ENCODE measurements at regions not wholly inside any gene's neighbourhood (a gene's known extent, or its start where the extent isn't known, plus 50 kb on each side); places are given as distances from the start of the nearest gene placed in this dataset.
"Not testable (repeated sequence)": the region's sequence is repeated elsewhere in the genome, so short reads cannot be mapped to it uniquely, and the experiment has no call there.

DNA sequence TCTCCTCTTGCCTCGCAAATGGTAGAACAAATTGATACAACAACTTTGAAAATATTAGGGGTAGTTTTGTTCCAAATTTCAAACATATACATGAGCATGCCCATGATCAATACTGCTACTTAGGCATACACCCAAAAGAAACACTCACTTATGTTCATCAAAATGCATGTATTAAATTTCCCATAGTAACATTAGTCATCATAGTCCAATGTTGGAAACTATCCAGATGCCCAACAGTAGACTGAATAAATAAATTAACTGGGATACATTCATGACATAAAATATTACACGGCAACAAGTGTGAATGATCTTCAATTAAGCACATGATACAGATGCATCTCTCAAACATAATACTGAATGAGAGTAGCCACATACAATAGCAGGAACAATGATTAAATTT is 391.6 kb downstream of the CDH11 start:
- DNase-seq, result no peak

- DNase-seq, result no peak
These were observed 397.5 kb downstream of the CDH11 start for GRCh38 chr16:64724339-64724738.

- no peak for DNase-seq
These were observed 403.4 kb downstream of the CDH11 start for GRCh38 chr16:64718486-64718885.

- no peak for DNase-seq
These were observed 404.0 kb downstream of the CDH11 start for GRCh38 chr16:64717871-64718270.

DNA sequence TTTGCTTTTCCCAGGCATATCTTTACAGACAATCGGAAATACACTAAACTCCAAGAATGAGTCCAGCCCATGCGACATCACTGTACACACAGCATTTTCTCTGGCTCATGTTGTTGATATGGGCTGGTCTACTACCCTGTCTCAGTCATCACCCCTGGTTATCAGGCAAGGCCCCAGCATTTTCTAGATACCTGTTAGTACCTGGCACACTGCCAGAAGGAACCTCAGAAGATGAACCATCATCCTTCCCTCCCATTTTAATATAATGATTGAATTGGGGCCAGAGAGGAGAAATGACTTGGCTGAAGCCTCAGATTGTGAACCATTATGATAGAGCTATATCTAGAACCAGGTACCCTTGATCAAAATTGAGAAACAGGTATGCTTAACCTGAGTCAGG is 406.2 kb downstream of the CDH11 start:
- no peak for DNase-seq

GRCh38 chr16:64712026-64712425 is 409.8 kb downstream of the CDH11 start:
- peak; percentile 21 to 63 (median 54) for DNase-seq

GRCh38 chr16:64711596-64711995 is 410.3 kb downstream of the CDH11 start:
- no peak for DNase-seq

DNA sequence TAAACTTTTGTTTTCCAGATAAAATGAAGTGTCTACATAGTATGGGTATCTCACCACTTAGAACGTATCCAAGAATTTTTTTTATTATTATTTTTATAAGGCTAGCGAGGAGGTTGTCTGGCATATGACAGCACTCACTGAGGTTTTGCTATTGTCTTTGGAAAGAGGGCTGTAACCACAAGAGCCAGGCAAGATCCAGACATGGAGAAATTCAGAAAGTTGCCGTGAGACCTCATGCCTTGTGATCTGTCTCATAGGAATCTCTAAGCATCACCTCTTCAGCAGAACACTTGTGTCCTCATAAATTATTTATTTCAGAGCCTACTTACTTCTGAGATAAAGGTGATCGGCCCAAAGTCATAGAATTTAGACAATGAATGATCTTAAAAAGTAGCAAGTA is 410.8 kb downstream of the CDH11 start:
- peak in 1 of 3 donors; percentile 77 for DNase-seq

DNA sequence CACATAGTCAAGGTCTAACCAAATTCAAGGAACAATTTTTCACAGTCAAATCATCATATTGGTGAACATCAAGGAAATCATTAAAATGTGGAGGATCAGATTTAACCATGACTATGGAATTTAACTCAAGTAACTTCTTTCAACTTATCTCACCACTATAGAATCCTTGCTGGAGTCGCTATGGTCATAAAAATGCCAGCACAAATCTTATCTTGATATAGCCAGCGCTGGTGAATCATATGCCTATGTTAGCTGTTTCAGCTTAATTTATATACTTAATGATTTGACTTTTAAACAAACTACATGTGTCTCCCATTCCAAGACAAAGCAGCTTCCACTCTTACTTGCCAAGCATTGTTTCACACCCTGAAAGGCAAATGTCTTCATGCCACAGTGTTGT is 416.4 kb downstream of the CDH11 start:
- peak in 1 of 3 donors; percentile 55 for DNase-seq

- peak in 2 of 3 donors; percentile 27 to 37 for DNase-seq
These were observed 417.5 kb downstream of the CDH11 start for GRCh38 chr16:64704386-64704785.

- DNase-seq, result no peak
These were observed 419.4 kb downstream of the CDH11 start for GRCh38 chr16:64702415-64702814.

GRCh38 chr16:64700628-64701027 is 421.2 kb downstream of the CDH11 start:
- DNase-seq, result no peak

- DNase-seq, result no peak
These were observed 425.0 kb downstream of the CDH11 start for GRCh38 chr16:64696866-64697265.

- no peak for DNase-seq
These were observed 426.2 kb downstream of the CDH11 start for GRCh38 chr16:64695684-64696083.

- no peak for DNase-seq
These were observed 427.9 kb downstream of the CDH11 start for GRCh38 chr16:64693946-64694345.

GRCh38 chr16:64687786-64688185 is 434.1 kb downstream of the CDH11 start:
- DNase-seq, result no peak

DNA sequence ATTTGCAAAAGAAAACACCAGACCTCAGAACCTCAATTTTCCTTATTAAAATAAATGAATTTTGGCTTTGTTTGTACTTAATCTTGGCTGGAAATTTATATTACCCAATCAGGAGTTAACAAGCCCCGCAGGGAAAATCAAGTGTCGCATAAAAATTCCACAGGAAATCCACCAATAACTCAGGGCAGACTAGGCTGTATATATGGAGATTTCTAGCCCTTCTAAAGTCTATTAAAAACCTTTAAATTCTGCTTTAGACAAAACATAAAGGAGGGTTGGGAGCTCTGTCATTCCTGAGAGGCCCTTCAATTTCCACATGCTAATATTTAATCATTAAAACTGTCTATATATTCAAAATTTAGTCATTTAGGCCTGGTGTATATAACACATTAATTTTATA is 434.7 kb downstream of the CDH11 start:
- DNase-seq, result no peak

- no peak for DNase-seq
These were observed 441.7 kb downstream of the CDH11 start for GRCh38 chr16:64679976-64680690.

- DNase-seq, result no peak
These were observed 452.3 kb downstream of the CDH11 start for GRCh38 chr16:64669573-64669972.

GRCh38 chr16:64667334-64667877 is 454.5 kb downstream of the CDH11 start:
- no peak for DNase-seq

DNA sequence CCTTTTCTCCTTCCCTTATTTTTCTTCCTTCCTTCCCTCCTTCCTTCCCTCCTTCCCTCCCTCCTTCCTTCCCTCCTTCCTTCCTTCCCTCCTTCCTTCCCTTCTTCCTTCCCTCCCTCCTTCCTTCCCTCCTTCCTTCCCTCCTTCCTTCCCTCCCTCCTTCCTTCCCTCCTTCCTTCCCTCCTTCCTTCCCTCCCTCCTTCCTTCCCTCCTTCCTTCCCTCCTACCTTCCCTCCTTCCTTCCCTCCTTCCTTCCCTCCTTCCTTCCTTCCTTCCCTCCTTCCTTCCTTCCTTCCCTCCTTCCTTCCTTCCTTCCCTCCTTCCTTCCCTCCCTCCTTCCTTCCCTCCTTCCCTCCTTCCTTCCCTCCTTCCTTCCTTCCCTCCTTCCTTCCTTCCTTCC is 459.6 kb downstream of the CDH11 start:
- DNase-seq, result not testable (repeated sequence)

DNA sequence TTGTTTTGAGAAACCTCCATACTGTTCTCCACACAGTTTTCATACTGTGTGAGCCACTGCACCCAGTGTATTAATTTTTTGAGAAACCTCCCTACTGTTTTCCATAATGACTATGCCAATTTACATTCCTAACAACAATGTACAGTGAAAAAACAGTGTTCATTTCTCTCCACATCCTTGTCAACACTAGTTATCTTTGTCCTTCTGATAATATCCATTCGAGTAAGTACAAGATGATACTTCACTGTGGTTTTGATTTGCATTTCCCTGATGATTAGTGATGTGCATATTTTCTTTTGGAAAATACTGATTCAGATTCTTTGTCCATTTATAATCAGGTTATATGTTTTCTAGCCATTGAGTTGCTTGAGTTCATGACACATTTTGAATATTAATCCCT is 462.0 kb downstream of the CDH11 start:
- no peak for DNase-seq

DNA sequence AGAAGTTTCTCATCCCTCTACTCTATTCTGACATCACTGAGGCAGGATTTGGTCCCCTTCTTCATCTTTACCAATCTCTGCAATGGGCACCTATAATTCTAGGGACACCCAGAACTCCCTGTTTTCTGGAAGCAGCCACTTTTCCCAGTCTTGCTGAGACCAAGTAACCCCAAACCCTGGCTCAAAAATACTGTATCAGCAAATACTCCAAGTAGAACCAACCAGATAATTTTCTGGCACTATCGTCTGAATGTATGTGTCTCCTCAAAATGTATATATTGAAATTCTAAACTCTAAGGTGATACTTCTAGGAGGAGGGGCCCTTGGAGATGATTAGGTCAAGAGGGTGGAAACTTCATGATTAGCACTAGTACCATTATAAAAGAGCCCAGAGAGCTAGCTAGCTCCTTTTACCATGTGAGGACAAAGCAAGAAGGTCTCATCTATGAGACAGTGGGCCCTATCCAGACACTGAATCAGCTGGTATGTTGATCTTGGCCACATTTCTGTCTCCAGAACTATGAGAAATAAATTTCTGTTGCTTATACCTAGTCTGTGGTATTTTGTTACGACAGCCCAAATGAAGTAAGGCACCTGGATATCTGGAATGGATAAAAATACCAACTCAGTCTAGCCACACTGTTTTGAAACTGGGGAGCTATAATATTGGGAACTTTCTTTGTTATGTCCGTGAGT is 464.4 kb downstream of the CDH11 start:
- peak in 1 of 3 donors; percentile 44 for DNase-seq

All from muscle of back (tissue), 3 donors.